ENCODE measurements at regions not wholly inside any gene's neighbourhood (a gene's known extent, or its start where the extent isn't known, plus 50 kb on each side); places are given as distances from the start of the nearest gene placed in this dataset.

GRCh38 chr7:121493553-121493952 lies 97.4 kb upstream of the FAM3C start:
- DNase-seq (ENCODE audit: low read depth) = no peak

DNA sequence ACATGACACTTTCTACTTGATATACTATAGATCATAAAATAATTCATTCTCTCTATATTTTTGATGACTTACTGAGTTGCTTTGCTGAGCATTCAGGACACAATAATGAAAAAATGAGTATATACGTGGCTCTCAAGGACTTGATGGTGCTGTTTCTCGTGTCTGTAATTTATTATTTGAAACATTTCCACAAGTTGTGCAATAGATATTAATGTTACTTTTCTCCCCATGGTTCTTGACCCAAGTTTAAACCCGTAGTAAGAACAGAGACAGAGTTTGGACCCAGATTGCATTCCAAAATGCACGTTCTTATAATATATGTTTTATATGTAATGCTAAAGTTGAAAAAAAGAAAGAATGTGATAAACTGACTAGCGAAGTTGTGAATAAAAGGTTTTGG lies 94.2 kb upstream of the FAM3C start:
- no peak for DNase-seq (ENCODE audit: low read depth)

DNA sequence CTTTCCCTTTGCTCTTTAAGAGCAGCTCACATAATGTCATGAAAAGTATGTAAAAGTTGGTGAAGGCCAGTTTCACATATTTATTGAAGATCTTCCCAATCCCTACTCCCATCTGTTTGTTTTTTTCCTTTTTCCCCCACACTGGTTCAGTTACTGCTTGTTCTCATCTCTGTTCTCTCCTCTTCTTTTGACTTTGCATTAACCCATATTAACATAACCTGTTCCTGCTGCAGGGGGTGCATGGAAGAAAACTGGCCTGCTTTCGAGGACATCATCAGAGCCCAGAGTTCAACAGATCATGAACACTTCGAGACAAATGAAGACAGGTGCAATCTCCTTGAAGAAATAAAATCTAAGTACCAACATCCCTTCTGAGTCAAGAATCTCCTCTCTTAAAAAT lies 93.3 kb upstream of the FAM3C start:
- no peak for DNase-seq (ENCODE audit: low read depth)

GRCh38 chr7:121488111-121488650 lies 92.1 kb upstream of the FAM3C start:
- no peak for DNase-seq (ENCODE audit: low read depth)

DNA sequence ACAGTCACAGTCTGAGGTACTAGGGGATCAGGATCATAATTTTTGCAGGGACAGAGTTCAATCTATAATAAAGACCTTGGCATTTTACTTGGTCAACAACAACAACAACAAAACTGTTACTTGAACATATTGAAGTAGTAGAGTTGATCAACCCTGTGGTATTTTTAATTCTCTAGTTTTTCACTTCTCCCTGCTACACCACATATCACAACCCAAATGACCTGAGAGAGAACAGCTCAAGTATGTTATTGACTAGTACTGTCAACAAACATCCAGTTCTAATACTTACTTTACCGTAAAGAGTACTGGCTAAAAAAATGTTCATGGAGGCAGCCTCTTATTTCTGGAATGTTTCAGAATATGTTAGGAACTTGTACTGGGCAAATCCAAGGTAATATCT lies 90.5 kb upstream of the FAM3C start:
- no peak for DNase-seq (ENCODE audit: low read depth)

GRCh38 chr7:121485467-121486243 lies 89.5 kb upstream of the FAM3C start:
- no peak for DNase-seq (ENCODE audit: low read depth)

GRCh38 chr7:121484089-121484763 lies 88.1 kb upstream of the FAM3C start:
- no peak for DNase-seq (ENCODE audit: low read depth)

DNA sequence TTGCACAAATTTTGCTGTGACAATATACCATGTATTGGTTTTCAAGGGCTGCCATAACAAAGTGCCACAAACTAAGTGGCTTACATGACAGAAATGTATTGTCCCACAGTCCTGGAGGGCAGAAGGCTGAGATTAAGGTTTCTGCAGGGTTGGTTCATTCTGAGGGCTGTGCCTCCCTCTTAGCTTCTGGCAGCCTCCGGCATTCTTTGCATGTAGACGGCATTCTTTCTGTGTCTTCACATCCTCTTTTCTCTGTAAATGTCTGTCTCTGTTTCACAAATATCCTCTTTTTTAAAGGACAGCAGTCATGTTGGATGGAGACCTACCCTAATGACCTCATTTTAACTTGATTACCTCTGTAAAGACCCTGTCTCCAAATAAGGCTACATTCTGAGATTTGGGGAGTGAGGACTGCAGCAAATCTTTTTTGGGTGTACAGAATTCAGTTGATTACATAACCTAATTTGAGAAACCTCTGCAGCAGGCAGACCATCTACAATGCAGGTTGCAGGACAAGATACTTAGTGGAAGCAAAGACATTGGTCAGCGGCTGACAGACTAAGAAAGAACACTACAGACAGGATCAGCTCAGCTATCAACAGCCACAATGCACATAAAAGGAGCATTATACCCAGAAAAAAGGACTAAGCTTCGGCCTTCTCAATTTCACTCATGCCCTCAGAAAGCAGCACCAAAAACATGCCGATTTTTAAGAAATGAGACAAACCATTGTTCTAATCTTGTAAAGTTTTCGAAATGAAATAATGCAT lies 84.6 kb upstream of the FAM3C start:
- no peak for DNase-seq (ENCODE audit: low read depth)

GRCh38 chr7:121480058-121480457 lies 84.0 kb upstream of the FAM3C start:
- DNase-seq (ENCODE audit: low read depth) = no peak

DNA sequence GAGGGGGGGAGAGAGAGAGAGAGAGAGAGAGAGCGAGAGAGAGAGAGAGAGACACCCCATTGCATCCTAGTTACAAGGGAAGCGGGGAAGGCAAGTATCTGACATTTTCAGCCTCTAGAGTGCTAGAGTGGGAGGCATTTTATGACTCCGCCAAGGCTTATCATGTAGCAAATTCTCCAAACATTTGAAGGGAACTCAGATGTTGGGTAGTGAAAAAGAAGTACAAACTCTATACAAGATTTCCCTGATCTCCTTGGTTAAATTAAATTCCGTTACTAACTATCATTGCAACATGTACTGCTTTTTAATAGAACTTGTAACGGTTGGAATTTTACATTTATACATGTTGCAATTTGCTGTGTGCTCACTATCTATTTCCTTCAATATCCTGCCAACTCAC lies 83.4 kb upstream of the FAM3C start:
- DNase-seq (ENCODE audit: low read depth) = no peak

DNA sequence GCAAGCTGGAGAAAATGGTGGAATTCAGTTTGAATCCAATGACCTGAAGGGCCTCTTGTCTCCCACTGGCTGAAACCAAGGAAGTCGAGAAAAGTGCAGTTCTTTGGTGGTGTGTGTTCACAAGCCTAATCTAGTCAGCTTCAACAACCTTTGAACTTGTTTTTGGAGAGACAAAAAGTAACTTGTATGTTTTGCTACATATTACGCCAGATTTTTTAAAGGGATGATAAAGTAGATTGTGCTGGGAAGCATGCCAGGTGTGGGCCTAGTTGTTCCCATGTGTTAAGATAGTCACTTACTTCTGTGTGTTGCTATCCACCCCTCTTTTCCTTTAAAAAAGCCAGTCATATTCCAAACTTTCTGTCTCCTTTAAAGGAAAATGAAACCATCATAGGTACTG lies 79.7 kb upstream of the FAM3C start:
- DNase-seq (ENCODE audit: low read depth) = no peak

GRCh38 chr7:121474301-121474673 lies 78.2 kb upstream of the FAM3C start:
- no peak for DNase-seq (ENCODE audit: low read depth)

GRCh38 chr7:121473645-121474300 lies 77.7 kb upstream of the FAM3C start:
- DNase-seq (ENCODE audit: low read depth) = no peak

DNA sequence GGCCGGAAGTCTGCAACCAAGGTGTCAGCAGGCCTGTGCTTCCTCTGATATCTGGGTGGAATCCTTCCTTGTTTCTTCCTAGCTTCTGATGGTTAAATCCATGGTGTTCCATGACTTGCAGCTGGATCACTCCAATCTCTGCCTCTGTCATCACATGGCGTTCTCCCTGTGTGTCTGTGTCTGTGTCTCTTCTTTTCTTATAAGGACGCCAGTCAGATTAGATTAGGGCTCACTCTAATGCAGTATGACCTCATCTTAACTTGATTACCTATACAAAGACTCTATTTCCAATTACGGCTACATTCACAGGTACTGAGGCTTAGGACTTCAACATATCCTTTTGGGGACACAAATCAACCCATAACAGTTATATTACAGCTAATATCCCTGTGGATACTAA lies 70.3 kb upstream of the FAM3C start:
- DNase-seq (ENCODE audit: low read depth) = no peak

GRCh38 chr7:121459148-121459547 lies 63.0 kb upstream of the FAM3C start:
- DNase-seq (ENCODE audit: low read depth) = no peak

DNA sequence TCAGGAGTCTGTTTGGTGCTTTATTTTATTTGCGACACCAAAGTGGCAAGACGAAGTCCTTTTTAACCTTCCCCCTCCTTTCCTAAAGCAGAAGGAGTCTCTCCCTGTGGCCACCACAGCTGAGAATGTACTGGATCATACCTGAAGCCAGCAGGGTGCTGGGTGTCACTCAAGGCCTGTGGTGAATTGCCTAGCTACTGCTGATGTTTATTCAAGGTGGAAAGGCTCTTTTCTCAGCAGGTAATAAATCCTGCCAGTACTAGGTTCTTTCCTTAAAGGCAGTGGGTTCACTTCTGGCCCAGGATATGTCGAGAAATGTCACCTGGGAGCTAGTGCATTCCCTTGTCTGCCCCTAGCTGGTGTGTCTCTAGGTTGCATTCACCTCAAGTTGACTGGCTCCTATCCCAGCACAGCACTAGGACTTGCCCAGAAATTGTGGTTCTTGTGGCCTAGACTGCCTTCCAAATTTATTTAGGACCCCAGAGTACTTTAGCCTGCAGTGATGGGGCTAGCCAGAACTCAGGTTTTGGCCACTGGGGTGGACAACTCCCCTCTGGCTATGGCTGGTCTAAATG lies 60.8 kb upstream of the FAM3C start:
- no peak for DNase-seq (ENCODE audit: low read depth)

GRCh38 chr7:121456015-121456414 lies 59.9 kb upstream of the FAM3C start:
- DNase-seq (ENCODE audit: low read depth) = no peak

- DNase-seq (ENCODE audit: low read depth) = no peak
These were observed 56.3 kb upstream of the FAM3C start for GRCh38 chr7:121452389-121452788.

DNA sequence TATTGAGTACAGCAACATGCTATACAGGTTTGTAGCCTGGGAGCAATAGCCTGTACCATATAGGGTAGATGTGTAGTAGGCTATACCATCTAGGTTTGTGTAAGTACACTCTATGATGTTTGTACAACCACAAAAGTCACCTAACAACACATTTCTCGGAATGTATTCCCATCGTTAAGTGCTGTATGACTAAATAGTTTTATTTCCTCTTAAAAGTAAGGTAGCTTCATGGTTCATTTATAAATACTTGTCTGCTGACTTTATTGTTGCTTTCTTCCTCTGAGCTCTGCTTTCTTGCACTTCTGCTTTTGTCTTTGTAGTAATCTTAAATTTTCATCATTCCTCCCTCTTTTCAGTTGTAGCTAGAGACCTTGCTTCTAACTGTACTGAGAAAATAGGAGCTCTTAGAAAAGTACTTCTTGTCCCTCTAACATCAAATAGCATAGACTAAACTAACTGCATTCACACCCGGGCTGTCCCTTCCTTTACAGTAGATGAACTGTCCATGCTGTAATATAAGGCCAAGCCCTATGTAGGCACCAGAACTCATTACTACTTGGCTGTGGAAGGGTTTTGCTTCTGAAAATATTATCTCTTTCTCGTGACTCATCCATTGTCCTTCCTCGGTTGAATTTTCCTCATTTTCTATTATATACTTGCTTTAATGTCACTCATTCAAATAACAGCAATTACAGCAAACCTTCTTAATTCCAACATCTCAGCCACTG lies 55.4 kb upstream of the FAM3C start:
- no peak for DNase-seq (ENCODE audit: low read depth)

DNA sequence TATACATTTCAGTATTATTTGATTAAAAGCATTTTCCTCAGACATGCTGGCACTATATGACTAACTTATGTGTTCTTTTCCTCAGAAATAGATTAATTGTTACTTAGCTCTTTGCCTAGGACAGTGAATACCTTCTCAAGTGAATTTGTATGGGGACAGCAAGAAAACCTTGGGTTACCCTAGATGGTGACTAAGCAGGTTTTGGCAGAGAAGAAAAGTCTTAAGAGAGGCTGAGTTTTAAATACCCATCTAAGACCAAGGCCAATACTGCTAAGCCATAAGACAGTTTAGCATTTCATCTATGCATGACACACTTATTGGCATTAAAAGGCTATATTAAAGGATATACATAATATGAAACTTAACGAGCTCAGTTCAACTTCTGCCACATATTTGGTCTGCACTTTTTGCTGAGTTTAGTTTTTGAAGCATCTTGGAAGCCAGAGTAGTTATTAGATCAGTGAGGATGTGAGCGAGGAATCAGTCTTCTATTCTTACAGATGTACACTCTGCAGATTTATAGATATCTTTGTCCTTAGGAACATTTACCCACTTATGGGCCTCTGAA lies 54.6 kb upstream of the FAM3C start:
- no peak for DNase-seq (ENCODE audit: low read depth)

DNA sequence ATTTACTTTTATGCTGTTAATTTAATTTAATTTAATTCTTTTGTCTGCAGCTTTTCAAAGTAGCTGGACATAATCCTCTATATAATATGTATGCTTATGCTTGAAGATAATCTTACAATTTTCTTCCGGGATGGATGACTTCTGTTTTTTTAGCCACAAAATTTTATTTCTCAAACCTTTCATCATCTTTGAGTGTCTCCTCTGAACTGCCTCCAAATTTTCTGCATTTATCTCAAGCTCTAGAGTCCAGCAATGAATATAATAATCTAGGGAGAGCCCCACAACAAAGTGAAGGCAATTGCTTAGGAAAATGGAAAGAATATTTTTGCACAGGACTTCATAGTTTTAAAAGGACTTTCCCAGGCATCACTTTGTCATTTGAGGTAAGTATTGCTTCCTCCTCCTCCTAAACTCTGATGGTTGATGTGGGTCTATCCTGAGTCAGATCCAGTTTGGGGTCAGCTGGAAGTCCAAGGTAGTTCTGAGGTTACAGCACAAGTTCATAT lies 53.7 kb upstream of the FAM3C start:
- DNase-seq (ENCODE audit: low read depth) = no peak

Measured in HS-5 (cell line).